Nephron (organoid): ENCODE measurements at regions not wholly inside any gene's neighbourhood (a gene's known extent, or its start where the extent isn't known, plus 50 kb on each side); places are given as distances from the start of the nearest gene placed in this dataset.
"Not testable (repeated sequence)": the region's sequence is repeated elsewhere in the genome, so short reads cannot be mapped to it uniquely, and the experiment has no call there.

ENCODE experiments used
- H3K27ac Mint-ChIP-seq, 3 experiments: 2 replicates each; pipeline ENCODE4 v1.8.0; 2020; ENCODE audit warnings: mixed read lengths in 3 of 3, mild to moderate bottlenecking in 2 of 3, moderate library complexity in 1 of 3
- H3K27me3 Mint-ChIP-seq: 2 replicates; pipeline ENCODE4 v1.8.0; 2021; ENCODE audit warnings: low read depth, mild to moderate bottlenecking, moderate library complexity, mixed read lengths
- H3K36me3 Mint-ChIP-seq: 2 replicates; pipeline ENCODE4 v1.8.0; 2020; ENCODE audit warnings: low read depth, mixed read lengths
- H3K4me1 Mint-ChIP-seq: 2 replicates; pipeline ENCODE4 v1.8.0; 2020; ENCODE audit warnings: mixed read lengths
- H3K4me3 Mint-ChIP-seq, 3 experiments: 2 replicates each; pipeline ENCODE4 v1.8.0; 2020; ENCODE audit warnings: mild to moderate bottlenecking in 3 of 3, mixed read lengths in 3 of 3, moderate library complexity in 2 of 3
- H3K9me3 Mint-ChIP-seq: 2 replicates; pipeline ENCODE4 v1.8.0; 2020; ENCODE audit warnings: mixed read lengths
- CTCF ChIP-seq, 3 experiments: fragments of 200-600 bp; sonication (generic); IDR thresholded peaks; one replicate each; pipeline ENCODE4 v1.5.0; 2021; ENCODE audit warnings: antibody characterized with exemption in 3 of 3; ENCODE audit not compliant: unreplicated experiment in 3 of 3

DNA sequence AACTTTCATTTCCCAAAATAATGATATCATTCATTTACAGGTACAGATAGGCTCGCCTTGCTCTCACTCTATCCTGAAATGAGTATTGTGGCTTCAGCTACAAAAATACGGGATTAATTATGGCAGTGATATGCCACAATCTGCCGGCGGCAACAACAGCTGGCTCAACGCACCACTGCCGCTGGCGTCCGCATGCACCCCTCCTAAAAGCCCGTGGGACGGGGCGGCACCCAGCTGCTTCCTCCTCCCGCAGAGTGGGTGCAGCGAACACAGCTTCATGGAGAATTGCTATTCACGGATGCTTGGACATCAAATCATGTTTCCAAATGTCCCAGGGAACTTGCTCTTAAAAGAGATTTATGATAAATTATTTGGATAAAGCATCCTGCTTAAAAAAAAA lies 266.8 kb downstream of the TEX29 start:
- H3K36me3 Mint-ChIP-seq, result no peaks in the 10 kb centered on the region
- TF ChIP-seq CTCF (IDR thresholded peaks at IDR 0.05; ENCODE audit: unreplicated experiment in 3 of 3), result no peak

GRCh38 chr13:111589321-111589720 lies 268.9 kb downstream of the TEX29 start:
- Mint-ChIP-seq H3K27me3 (peaks cover 24% of the 10 kb centered on the region), H3K9me3 (peaks cover 5% of the 10 kb centered on the region), H3K27ac (no peak overlapping the region), H3K36me3 (no peaks in the 10 kb centered on the region), H3K4me3 (no peak overlapping the region), H3K4me1 (no peaks in the 10 kb centered on the region)
- TF ChIP-seq CTCF (IDR thresholded peaks at IDR 0.05; ENCODE audit: unreplicated experiment in 3 of 3), result no peak

More for the DNA sequence above, 266.8 kb downstream of the TEX29 start:
- no peaks in the 10 kb centered on the region for H3K4me1 Mint-ChIP-seq
- peaks cover 31% of the 10 kb centered on the region for H3K27me3 Mint-ChIP-seq
- H3K27ac Mint-ChIP-seq, result no peak overlapping the region
- peaks cover 5% of the 10 kb centered on the region for H3K9me3 Mint-ChIP-seq
- H3K4me3 Mint-ChIP-seq, result no peak overlapping the region

- Mint-ChIP-seq H3K9me3 (peaks cover 5% of the 10 kb centered on the region), H3K4me3 (no peak overlapping the region), H3K4me1 (no peaks in the 10 kb centered on the region), H3K36me3 (no peaks in the 10 kb centered on the region), H3K27ac (no peak overlapping the region), H3K27me3 (peaks cover 22% of the 10 kb centered on the region)
- TF ChIP-seq CTCF (IDR thresholded peaks at IDR 0.05; ENCODE audit: unreplicated experiment in 3 of 3), result no peak
These were observed 269.6 kb downstream of the TEX29 start for GRCh38 chr13:111589992-111590391.

GRCh38 chr13:111590796-111591195 lies 270.4 kb downstream of the TEX29 start:
- Mint-ChIP-seq H3K27ac (no peak overlapping the region), H3K4me1 (no peaks in the 10 kb centered on the region), H3K27me3 (peaks cover 24% of the 10 kb centered on the region), H3K4me3 (no peak overlapping the region), H3K36me3 (no peaks in the 10 kb centered on the region), H3K9me3 (peaks cover 5% of the 10 kb centered on the region)
- TF ChIP-seq CTCF (IDR thresholded peaks at IDR 0.05; ENCODE audit: unreplicated experiment in 3 of 3), result no peak

DNA sequence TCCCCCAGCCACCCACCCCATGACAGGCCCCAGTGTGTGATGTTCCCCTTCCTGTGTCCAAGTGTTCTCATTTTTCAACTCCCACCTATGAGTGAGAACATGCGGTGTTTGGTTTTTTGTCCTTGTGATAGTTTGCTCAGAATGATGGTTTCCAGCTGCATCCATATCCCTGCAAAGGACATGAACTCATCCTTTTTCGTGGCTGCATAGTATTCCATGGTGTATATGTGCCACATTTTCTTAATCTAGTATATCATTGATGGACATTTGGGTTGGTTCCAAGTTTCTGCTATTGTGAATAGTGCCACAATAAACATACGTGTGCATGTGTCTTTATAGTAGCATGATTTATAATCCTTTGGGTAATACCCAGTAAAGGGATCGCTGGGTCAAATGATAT lies 273.0 kb downstream of the TEX29 start:
- H3K9me3 Mint-ChIP-seq, H3K27ac Mint-ChIP-seq, H3K4me3 Mint-ChIP-seq, H3K36me3 Mint-ChIP-seq, H3K4me1 Mint-ChIP-seq: not testable (repeated sequence)
- peaks cover 34% of the 10 kb centered on the region for H3K27me3 Mint-ChIP-seq

GRCh38 chr13:111594606-111595005 lies 274.2 kb downstream of the TEX29 start:
- TF ChIP-seq CTCF (IDR thresholded peaks at IDR 0.05; ENCODE audit: unreplicated experiment in 3 of 3), result no peak
- Mint-ChIP-seq H3K4me1 (peaks cover 11% of the 10 kb centered on the region), H3K27me3 (peaks cover 35% of the 10 kb centered on the region), H3K9me3 (peaks cover 2% of the 10 kb centered on the region), H3K4me3 (no peak overlapping the region), H3K36me3 (no peaks in the 10 kb centered on the region), H3K27ac (no peak overlapping the region)
